Lower leg skin (tissue), 3 donors: ENCODE measurements at regions not wholly inside any gene's neighbourhood (a gene's known extent, or its start where the extent isn't known, plus 50 kb on each side); places are given as distances from the start of the nearest gene placed in this dataset.

ENCODE experiments used
- CTCF ChIP-seq, 3 donors: fragments of 450-650 bp; IDR thresholded peaks; one replicate each; pipeline ENCODE4 v1.5.1; 2016; ENCODE audit warnings: antibody characterized with exemption in 3 of 3, mild to moderate bottlenecking in 3 of 3, moderate library complexity in 2 of 3
- POLR2A ChIP-seq, 2 donors: fragments of 450-650 bp; IDR thresholded peaks; one replicate each; pipeline ENCODE4 v1.6.1; 2016 to 2017; ENCODE audit warnings: antibody characterized with exemption in 2 of 2, mild to moderate bottlenecking in 1 of 2, moderate library complexity in 1 of 2

DNA sequence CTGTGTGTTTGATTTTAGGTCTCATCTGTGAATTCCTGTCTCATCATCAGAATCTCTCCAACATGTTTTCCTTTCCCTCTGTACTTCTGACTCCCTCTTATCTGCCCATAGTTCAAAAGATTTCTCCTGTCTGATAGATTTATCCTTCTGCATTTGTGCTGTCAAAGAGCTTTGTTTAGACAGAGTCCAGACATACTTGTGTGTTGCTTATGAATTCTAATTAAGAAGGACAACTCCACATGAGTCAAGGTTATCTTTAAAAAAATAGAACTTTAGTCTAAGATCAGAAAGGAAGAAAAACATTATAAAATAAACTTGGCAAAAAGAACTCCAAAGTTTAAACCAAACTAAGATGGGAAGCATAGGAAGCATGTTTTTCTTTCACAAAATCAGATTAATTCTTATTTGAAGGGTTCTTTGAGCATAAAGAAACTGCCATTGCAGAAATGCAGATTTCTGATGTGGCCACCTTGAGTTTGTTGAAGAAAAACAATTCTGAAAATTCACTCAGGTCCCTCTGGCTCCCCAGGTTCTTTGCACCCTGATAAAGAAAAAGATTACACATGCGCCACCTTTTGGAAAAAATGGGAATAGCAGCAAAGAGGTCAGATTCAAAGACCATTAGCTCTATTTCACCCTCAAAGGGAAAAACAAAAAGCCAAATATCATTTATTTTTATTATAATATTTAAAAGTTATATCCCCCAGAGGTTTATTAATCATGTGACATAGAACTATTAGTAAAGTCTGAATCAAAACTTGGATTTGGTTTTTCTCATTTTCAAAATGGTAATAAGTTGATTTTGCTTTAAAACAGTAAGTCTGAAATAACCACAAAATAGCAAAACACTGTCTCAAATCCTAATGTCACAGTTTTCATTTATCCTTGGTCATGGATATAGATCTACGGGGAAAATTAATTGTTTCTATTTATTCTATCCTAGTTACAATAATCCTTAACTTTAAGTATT, 143.7 kb upstream of the DCN start:
- TF ChIP-seq POLR2A (IDR thresholded peaks at IDR 0.05) (no peak), CTCF (IDR thresholded peaks at IDR 0.05) (no peak)
